Right lobe of liver (tissue), 4 donors: ENCODE measurements at regions not wholly inside any gene's neighbourhood (a gene's known extent, or its start where the extent isn't known, plus 50 kb on each side); places are given as distances from the start of the nearest gene placed in this dataset.

ENCODE experiments used
- POLR2A ChIP-seq: fragments of 450-650 bp; IDR thresholded peaks from one replicate; pipeline ENCODE4 v1.6.1; 2017; ENCODE audit warnings: antibody characterized with exemption, mild to moderate bottlenecking
- TF ChIP-seq, protein P1 (sequence below), 4 donors: fragments of 200-600 bp in 3 of 4; fragments of 450-650 bp in 1 of 4; IDR thresholded peaks; one replicate each; pipeline versions ENCODE4 v1.5.1 to v1.8.0; 2016 to 2022; ENCODE audit warnings: antibody characterized with exemption in 4 of 4, mild to moderate bottlenecking in 2 of 4
- donor health status: DM: no; HTN: no; CAD: no.
- donor health status: DM: no; HTN: no; CAD: no.
- donor health status: DM: no; HTN: yes; CAD: no.

DNA sequence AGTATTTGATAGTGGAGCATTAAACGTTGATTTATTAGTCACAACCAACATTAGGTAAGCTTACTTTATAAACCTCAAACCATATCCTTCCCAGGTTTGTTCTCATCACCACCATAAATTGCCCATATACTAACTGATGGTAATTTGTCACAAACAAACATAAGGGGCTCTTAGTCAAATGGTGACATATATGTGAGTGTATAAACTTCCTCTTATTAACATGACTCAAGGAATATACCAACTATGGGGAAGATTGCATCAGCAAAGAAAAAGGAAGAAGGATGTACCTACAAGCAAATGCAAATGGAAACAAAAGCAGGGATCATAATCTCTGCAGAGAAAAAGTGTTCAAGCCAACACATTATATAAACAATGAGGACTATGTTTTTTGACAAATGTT, 418.2 kb upstream of the AKR1E2 start:
- TF ChIP-seq, protein P1, sequence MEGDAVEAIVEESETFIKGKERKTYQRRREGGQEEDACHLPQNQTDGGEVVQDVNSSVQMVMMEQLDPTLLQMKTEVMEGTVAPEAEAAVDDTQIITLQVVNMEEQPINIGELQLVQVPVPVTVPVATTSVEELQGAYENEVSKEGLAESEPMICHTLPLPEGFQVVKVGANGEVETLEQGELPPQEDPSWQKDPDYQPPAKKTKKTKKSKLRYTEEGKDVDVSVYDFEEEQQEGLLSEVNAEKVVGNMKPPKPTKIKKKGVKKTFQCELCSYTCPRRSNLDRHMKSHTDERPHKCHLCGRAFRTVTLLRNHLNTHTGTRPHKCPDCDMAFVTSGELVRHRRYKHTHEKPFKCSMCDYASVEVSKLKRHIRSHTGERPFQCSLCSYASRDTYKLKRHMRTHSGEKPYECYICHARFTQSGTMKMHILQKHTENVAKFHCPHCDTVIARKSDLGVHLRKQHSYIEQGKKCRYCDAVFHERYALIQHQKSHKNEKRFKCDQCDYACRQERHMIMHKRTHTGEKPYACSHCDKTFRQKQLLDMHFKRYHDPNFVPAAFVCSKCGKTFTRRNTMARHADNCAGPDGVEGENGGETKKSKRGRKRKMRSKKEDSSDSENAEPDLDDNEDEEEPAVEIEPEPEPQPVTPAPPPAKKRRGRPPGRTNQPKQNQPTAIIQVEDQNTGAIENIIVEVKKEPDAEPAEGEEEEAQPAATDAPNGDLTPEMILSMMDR (IDR thresholded peaks at IDR 0.05) = no peak
- no peak for TF ChIP-seq POLR2A
